ENCODE measurements at regions not wholly inside any gene's neighbourhood (a gene's known extent, or its start where the extent isn't known, plus 50 kb on each side); places are given as distances from the start of the nearest gene placed in this dataset.

GRCh38 chr4:114487101-114487500 lies 111.5 kb upstream of the UGT8 start:
- Histone ChIP-seq H3K36me3 (ENCODE audit: low read depth) (no peaks in the 10 kb centered on the region), H3K4me1 (ENCODE audit: insufficient read depth, poor library complexity, severe bottlenecking) (no peaks in the 10 kb centered on the region), H3K27ac (ENCODE audit: poor library complexity, severe bottlenecking) (no peak overlapping the region), H3K27me3 (ENCODE audit: insufficient read depth, poor library complexity, severe bottlenecking) (no peaks in the 10 kb centered on the region), H3K9me3 (ENCODE audit: severe bottlenecking) (no peaks in the 10 kb centered on the region), H3K4me3 (ENCODE audit: severe bottlenecking) (no peak overlapping the region)
- DNase-seq (ENCODE audit: low spot score) = no peak
- TF ChIP-seq CTCF (IDR thresholded peaks at IDR 0.05; ENCODE audit: poor library complexity, severe bottlenecking) = no peak
- ATAC-seq (ENCODE audit: low read depth) = no peak

GRCh38 chr4:114488301-114488982 lies 110.2 kb upstream of the UGT8 start:
- Histone ChIP-seq H3K9me3 (ENCODE audit: severe bottlenecking) (no peaks in the 10 kb centered on the region), H3K4me3 (ENCODE audit: severe bottlenecking) (no peak overlapping the region), H3K36me3 (ENCODE audit: low read depth) (no peaks in the 10 kb centered on the region), H3K4me1 (ENCODE audit: insufficient read depth, poor library complexity, severe bottlenecking) (no peaks in the 10 kb centered on the region), H3K27ac (ENCODE audit: poor library complexity, severe bottlenecking) (no peak overlapping the region), H3K27me3 (ENCODE audit: insufficient read depth, poor library complexity, severe bottlenecking) (no peaks in the 10 kb centered on the region)
- ATAC-seq (ENCODE audit: low read depth) (no peak), DNase-seq (ENCODE audit: low spot score) (no peak)
- no peak for TF ChIP-seq CTCF (IDR thresholded peaks at IDR 0.05; ENCODE audit: poor library complexity, severe bottlenecking)

- TF ChIP-seq CTCF (IDR thresholded peaks at IDR 0.05; ENCODE audit: poor library complexity, severe bottlenecking) = no peak
- Histone ChIP-seq H3K4me3 (ENCODE audit: severe bottlenecking) (no peak overlapping the region), H3K36me3 (ENCODE audit: low read depth) (no peaks in the 10 kb centered on the region), H3K27ac (ENCODE audit: poor library complexity, severe bottlenecking) (no peak overlapping the region), H3K27me3 (ENCODE audit: insufficient read depth, poor library complexity, severe bottlenecking) (no peaks in the 10 kb centered on the region), H3K9me3 (ENCODE audit: severe bottlenecking) (no peaks in the 10 kb centered on the region), H3K4me1 (ENCODE audit: insufficient read depth, poor library complexity, severe bottlenecking) (no peaks in the 10 kb centered on the region)
- no peak for DNase-seq (ENCODE audit: low spot score)
- no peak for ATAC-seq (ENCODE audit: low read depth)
Observed at GRCh38 chr4:114494246-114494803, 104.3 kb upstream of the UGT8 start.

- H3K4me3 ChIP-seq (ENCODE audit: severe bottlenecking) = no peak overlapping the region
- DNase-seq (ENCODE audit: low spot score) = no peak
- no peaks in the 10 kb centered on the region for H3K36me3 ChIP-seq (ENCODE audit: low read depth)
- no peaks in the 10 kb centered on the region for H3K27me3 ChIP-seq (ENCODE audit: insufficient read depth, poor library complexity, severe bottlenecking)
- no peaks in the 10 kb centered on the region for H3K9me3 ChIP-seq (ENCODE audit: severe bottlenecking)
- no peak for ATAC-seq (ENCODE audit: low read depth)
- no peak for TF ChIP-seq CTCF (IDR thresholded peaks at IDR 0.05; ENCODE audit: poor library complexity, severe bottlenecking)
- H3K27ac ChIP-seq (ENCODE audit: poor library complexity, severe bottlenecking) = no peak overlapping the region
- H3K4me1 ChIP-seq (ENCODE audit: insufficient read depth, poor library complexity, severe bottlenecking) = no peaks in the 10 kb centered on the region
Observed at GRCh38 chr4:114495471-114495928, 103.1 kb upstream of the UGT8 start.

GRCh38 chr4:114497116-114497515 lies 101.5 kb upstream of the UGT8 start:
- DNase-seq (ENCODE audit: low spot score) (no peak), ATAC-seq (ENCODE audit: low read depth) (no peak)
- no peak for TF ChIP-seq CTCF (IDR thresholded peaks at IDR 0.05; ENCODE audit: poor library complexity, severe bottlenecking)
- H3K4me3 ChIP-seq (ENCODE audit: severe bottlenecking) = no peak overlapping the region
- H3K9me3 ChIP-seq (ENCODE audit: severe bottlenecking) = no peaks in the 10 kb centered on the region
- no peaks in the 10 kb centered on the region for H3K27me3 ChIP-seq (ENCODE audit: insufficient read depth, poor library complexity, severe bottlenecking)
- no peaks in the 10 kb centered on the region for H3K36me3 ChIP-seq (ENCODE audit: low read depth)
- no peaks in the 10 kb centered on the region for H3K4me1 ChIP-seq (ENCODE audit: insufficient read depth, poor library complexity, severe bottlenecking)
- H3K27ac ChIP-seq (ENCODE audit: poor library complexity, severe bottlenecking) = no peak overlapping the region

All from RWPE2 (cell line).